ENCODE measurements at regions not wholly inside any gene's neighbourhood (a gene's known extent, or its start where the extent isn't known, plus 50 kb on each side); places are given as distances from the start of the nearest gene placed in this dataset.
"Not testable (repeated sequence)": the region's sequence is repeated elsewhere in the genome, so short reads cannot be mapped to it uniquely, and the experiment has no call there.

- Histone ChIP-seq H3K27me3 (ENCODE audit: control insufficient read depth in 2 of 2, insufficient read depth in 2 of 2, low read length in 2 of 2) (no peaks in the 10 kb centered on the region), H3K79me2 (ENCODE audit: insufficient read depth, low read length) (no peaks in the 10 kb centered on the region), H3K4me3 (replicated peaks in 1 of 3; ENCODE audit: low read depth in 2 of 3, low read length in 3 of 3) (no peak overlapping the region), H2AFZ (ENCODE audit: insufficient read depth, low read depth, low read length, poor library complexity, severe bottlenecking) (no peak overlapping the region), H3K9ac (ENCODE audit: insufficient read depth, low read length, poor library complexity, severe bottlenecking) (no peak overlapping the region), H3K27ac (ENCODE audit: low read depth in 1 of 2, low read length in 2 of 2) (no peak overlapping the region), H3K4me2 (replicated peaks; ENCODE audit: extremely low read depth, low read length, poor library complexity, severe bottlenecking) (no peak overlapping the region), H4K20me1 (ENCODE audit: insufficient read depth, low read length) (no peaks in the 10 kb centered on the region), H3K36me3 (replicated peaks in 1 of 2; ENCODE audit: control insufficient read depth in 1 of 2, insufficient read depth in 2 of 2, low read length in 2 of 2) (no peaks in the 10 kb centered on the region), H3K9me3 (replicated peaks in 1 of 2; ENCODE audit: control insufficient read depth in 1 of 2, insufficient read depth in 1 of 2, low read length in 2 of 2) (peaks cover 0 to 5% of the 10 kb centered on the region in 2 donors), H3K4me1 (ENCODE audit: control insufficient read depth in 1 of 2, insufficient read depth in 2 of 2, low read length in 2 of 2) (no peaks in the 10 kb centered on the region)
- Mint-ChIP-seq H3K27ac (no peak overlapping the region), H3K9me3 (peaks cover 2 to 10% (median 4%) of the 10 kb centered on the region in 7 donors), H3K4me1 (no peaks in the 10 kb centered on the region), H3K27me3 (ENCODE audit: low read depth in 3 of 3) (peaks cover 0 to 2% (median 0%) of the 10 kb centered on the region in 3 donors), H3K4me3 (no peak overlapping the region), H3K36me3 (no peaks in the 10 kb centered on the region)
- WGBS (ENCODE audit: insufficient coverage) = no CpG with 5 or more reads among the region's 1 CpG
- no peak for TF ChIP-seq CTCF (IDR thresholded peaks at IDR 0.05)
- intact Hi-C loops (cut with micrococcal nuclease) = no loop called here
- no peak for DNase-seq
These were observed 173.7 kb upstream of the CRBN start for GRCh38 chr3:3353153-3353552.

- H3K9ac ChIP-seq (ENCODE audit: insufficient read depth, low read length, poor library complexity, severe bottlenecking) = no peak overlapping the region
- TF ChIP-seq CTCF (IDR thresholded peaks at IDR 0.05) = no peak
- no peaks in the 10 kb centered on the region for H3K36me3 ChIP-seq (replicated peaks in 1 of 2; ENCODE audit: control insufficient read depth in 1 of 2, insufficient read depth in 2 of 2, low read length in 2 of 2)
- WGBS (ENCODE audit: insufficient coverage) = no CpG with 5 or more reads among the region's 3 CpGs
- Mint-ChIP-seq H3K36me3 (no peaks in the 10 kb centered on the region), H3K27ac (no peak overlapping the region), H3K4me1 (no peaks in the 10 kb centered on the region), H3K27me3 (ENCODE audit: low read depth in 3 of 3) (peaks cover 0 to 2% (median 0%) of the 10 kb centered on the region in 3 donors), H3K4me3 (no peak overlapping the region), H3K9me3 (peaks cover 2 to 10% (median 4%) of the 10 kb centered on the region in 7 donors)
- no peak for DNase-seq
- no peaks in the 10 kb centered on the region for H3K4me1 ChIP-seq (ENCODE audit: control insufficient read depth in 1 of 2, insufficient read depth in 2 of 2, low read length in 2 of 2)
- no peak overlapping the region for H3K27ac ChIP-seq (ENCODE audit: low read depth in 1 of 2, low read length in 2 of 2)
- intact Hi-C loops (cut with micrococcal nuclease) = no loop called here
- H3K9me3 ChIP-seq (replicated peaks in 1 of 2; ENCODE audit: control insufficient read depth in 1 of 2, insufficient read depth in 1 of 2, low read length in 2 of 2) = peaks cover 0 to 5% of the 10 kb centered on the region in 2 donors
- H3K4me3 ChIP-seq (replicated peaks in 1 of 3; ENCODE audit: low read depth in 2 of 3, low read length in 3 of 3) = no peak overlapping the region
- no peaks in the 10 kb centered on the region for H3K79me2 ChIP-seq (ENCODE audit: insufficient read depth, low read length)
- H4K20me1 ChIP-seq (ENCODE audit: insufficient read depth, low read length) = no peaks in the 10 kb centered on the region
- H3K27me3 ChIP-seq (ENCODE audit: control insufficient read depth in 2 of 2, insufficient read depth in 2 of 2, low read length in 2 of 2) = no peaks in the 10 kb centered on the region
- H3K4me2 ChIP-seq (replicated peaks; ENCODE audit: extremely low read depth, low read length, poor library complexity, severe bottlenecking) = no peak overlapping the region
- H2AFZ ChIP-seq (ENCODE audit: insufficient read depth, low read depth, low read length, poor library complexity, severe bottlenecking) = no peak overlapping the region
These were observed 171.7 kb upstream of the CRBN start for GRCh38 chr3:3351226-3351625.

- H4K20me1 ChIP-seq (ENCODE audit: insufficient read depth, low read length); H3K27me3 Mint-ChIP-seq (ENCODE audit: low read depth in 3 of 3); H3K27ac Mint-ChIP-seq; H3K27me3 ChIP-seq (ENCODE audit: control insufficient read depth in 2 of 2, insufficient read depth in 2 of 2, low read length in 2 of 2); H2AFZ ChIP-seq (ENCODE audit: insufficient read depth, low read depth, low read length, poor library complexity, severe bottlenecking); H3K4me3 Mint-ChIP-seq; H3K4me2 ChIP-seq (replicated peaks; ENCODE audit: extremely low read depth, low read length, poor library complexity, severe bottlenecking); H3K4me1 ChIP-seq (ENCODE audit: control insufficient read depth in 1 of 2, insufficient read depth in 2 of 2, low read length in 2 of 2); DNase-seq; H3K79me2 ChIP-seq (ENCODE audit: insufficient read depth, low read length); H3K36me3 ChIP-seq (replicated peaks in 1 of 2; ENCODE audit: control insufficient read depth in 1 of 2, insufficient read depth in 2 of 2, low read length in 2 of 2); H3K9me3 ChIP-seq (replicated peaks in 1 of 2; ENCODE audit: control insufficient read depth in 1 of 2, insufficient read depth in 1 of 2, low read length in 2 of 2); H3K4me1 Mint-ChIP-seq; H3K4me3 ChIP-seq (replicated peaks in 1 of 3; ENCODE audit: low read depth in 2 of 3, low read length in 3 of 3); H3K9ac ChIP-seq (ENCODE audit: insufficient read depth, low read length, poor library complexity, severe bottlenecking); H3K9me3 Mint-ChIP-seq; H3K36me3 Mint-ChIP-seq; intact Hi-C loops (cut with micrococcal nuclease); H3K27ac ChIP-seq (ENCODE audit: low read depth in 1 of 2, low read length in 2 of 2): not testable (repeated sequence)
- WGBS (ENCODE audit: insufficient coverage) = 100% methylated on average over 1 of the region's 2 CpGs
These were observed 167.6 kb upstream of the CRBN start for GRCh38 chr3:3347056-3347455.
